ENCODE measurements at regions not wholly inside any gene's neighbourhood (a gene's known extent, or its start where the extent isn't known, plus 50 kb on each side); places are given as distances from the start of the nearest gene placed in this dataset.

GRCh38 chr12:58547217-58547616 lies 373.1 kb downstream of the LRIG3 start:
- no peak for TF ChIP-seq CTCF (IDR thresholded peaks at IDR 0.05)
- no peak overlapping the region for H3K4me3 ChIP-seq
- no peaks in the 10 kb centered on the region for H3K4me1 ChIP-seq (ENCODE audit: control insufficient read depth in 1 of 2, low read depth in 2 of 2)
- H3K27ac ChIP-seq: no peak overlapping the region
- H3K27me3 ChIP-seq (replicated peaks; ENCODE audit: insufficient read depth): no peaks in the 10 kb centered on the region
- DNase-seq (ENCODE audit: low spot score): no peak
- H3K9me3 ChIP-seq: no peaks in the 10 kb centered on the region
- no peak for ATAC-seq (ENCODE audit: insufficient number of reproducible peaks, low FRiP score, low read depth)
- no peaks in the 10 kb centered on the region for H3K36me3 ChIP-seq

- TF ChIP-seq CTCF (IDR thresholded peaks at IDR 0.05): no peak
- DNase-seq (ENCODE audit: low spot score): no peak
- Histone ChIP-seq H3K4me3 (no peak overlapping the region), H3K27me3 (replicated peaks; ENCODE audit: insufficient read depth) (no peaks in the 10 kb centered on the region), H3K27ac (no peak overlapping the region), H3K9me3 (no peaks in the 10 kb centered on the region), H3K36me3 (no peaks in the 10 kb centered on the region), H3K4me1 (ENCODE audit: control insufficient read depth in 1 of 2, low read depth in 2 of 2) (no peaks in the 10 kb centered on the region)
- no peak for ATAC-seq (ENCODE audit: insufficient number of reproducible peaks, low FRiP score, low read depth)
Observed at GRCh38 chr12:58548801-58549200, 371.5 kb downstream of the LRIG3 start.

- Histone ChIP-seq H3K4me3 (no peak overlapping the region), H3K4me1 (ENCODE audit: control insufficient read depth in 1 of 2, low read depth in 2 of 2) (peaks cover 3 to 11% of the 10 kb centered on the region in 2 donors), H3K27ac (no peak overlapping the region), H3K36me3 (no peaks in the 10 kb centered on the region), H3K27me3 (replicated peaks; ENCODE audit: insufficient read depth) (no peaks in the 10 kb centered on the region), H3K9me3 (no peaks in the 10 kb centered on the region)
- no peak for TF ChIP-seq CTCF (IDR thresholded peaks at IDR 0.05)
- DNase-seq (ENCODE audit: low spot score): no peak
- ATAC-seq (ENCODE audit: insufficient number of reproducible peaks, low FRiP score, low read depth): no peak
Observed at GRCh38 chr12:58554522-58555157, 365.7 kb downstream of the LRIG3 start.

GRCh38 chr12:58557171-58557570 lies 363.1 kb downstream of the LRIG3 start:
- TF ChIP-seq CTCF (IDR thresholded peaks at IDR 0.05): no peak
- ATAC-seq (ENCODE audit: insufficient number of reproducible peaks, low FRiP score, low read depth): no peak

GRCh38 chr12:58557661-58558060 lies 362.6 kb downstream of the LRIG3 start:
- Histone ChIP-seq H3K9me3 (no peaks in the 10 kb centered on the region), H3K27ac (no peak overlapping the region), H3K4me3 (no peak overlapping the region), H3K36me3 (no peaks in the 10 kb centered on the region), H3K4me1 (ENCODE audit: control insufficient read depth in 1 of 2, low read depth in 2 of 2) (peaks cover 3 to 11% of the 10 kb centered on the region in 2 donors), H3K27me3 (replicated peaks; ENCODE audit: insufficient read depth) (no peaks in the 10 kb centered on the region)
- ATAC-seq (ENCODE audit: insufficient number of reproducible peaks, low FRiP score, low read depth) (no peak), DNase-seq (ENCODE audit: low spot score) (no peak)
- TF ChIP-seq CTCF (IDR thresholded peaks at IDR 0.05): no peak

More at GRCh38 chr12:58557171-58557570, 363.1 kb downstream of the LRIG3 start:
- no peak for DNase-seq (ENCODE audit: low spot score)
- no peaks in the 10 kb centered on the region for H3K9me3 ChIP-seq
- no peaks in the 10 kb centered on the region for H3K27me3 ChIP-seq (replicated peaks; ENCODE audit: insufficient read depth)
- no peak overlapping the region for H3K27ac ChIP-seq
- H3K36me3 ChIP-seq: no peaks in the 10 kb centered on the region
- H3K4me3 ChIP-seq: no peak overlapping the region
- peaks cover 3 to 11% of the 10 kb centered on the region in 2 donors for H3K4me1 ChIP-seq (ENCODE audit: control insufficient read depth in 1 of 2, low read depth in 2 of 2)

Measured in thoracic aorta (tissue), 2 donors.